ENCODE measurements at regions not wholly inside any gene's neighbourhood (a gene's known extent, or its start where the extent isn't known, plus 50 kb on each side); places are given as distances from the start of the nearest gene placed in this dataset.
A peak's percentile ranks its signal among the peaks of the same experiment; 100 is the strongest.
"Not testable (repeated sequence)": the region's sequence is repeated elsewhere in the genome, so short reads cannot be mapped to it uniquely, and the experiment has no call there.

GRCh38 chrX:39487969-39488330 lies 609.8 kb downstream of the BCOR start:
- Mint-ChIP-seq H3K27ac (no peak overlapping the region), H3K4me3 (peak overlapping the region in 1 of 4 donors; percentile 42), H3K9me3 (no peaks in the 10 kb centered on the region), H3K4me1 (peaks cover 3 to 35% (median 17%) of the 10 kb centered on the region in 4 donors), H3K27me3 (no peaks in the 10 kb centered on the region), H3K36me3 (peaks cover 4% of the 10 kb centered on the region)
- Histone ChIP-seq H3K4me3 (ENCODE audit: low read depth, low read length) (no peak overlapping the region), H3K4me1 (ENCODE audit: control insufficient read depth, insufficient read depth, low read length, poor library complexity, severe bottlenecking) (peaks cover 18% of the 10 kb centered on the region), H3K9me3 (ENCODE audit: control insufficient read depth in 2 of 2, low read length in 2 of 2) (no peaks in the 10 kb centered on the region), H3K36me3 (ENCODE audit: control insufficient read depth, insufficient read depth, low read length) (no peaks in the 10 kb centered on the region), H3K27ac (ENCODE audit: insufficient read depth, low read length, poor library complexity, severe bottlenecking) (no peak overlapping the region), H3K27me3 (ENCODE audit: control insufficient read depth, insufficient read depth, low read length) (no peaks in the 10 kb centered on the region)
- ATAC-seq (ENCODE audit: low read depth in 2 of 2) = no peak
- no peak for DNase-seq

- peak overlapping the region; percentile 67 for H3K4me3 ChIP-seq (ENCODE audit: low read depth, low read length)
- peak overlapping the region; percentile 56 for H3K27ac ChIP-seq (ENCODE audit: insufficient read depth, low read length, poor library complexity, severe bottlenecking)
- H3K4me1 ChIP-seq (ENCODE audit: control insufficient read depth, insufficient read depth, low read length, poor library complexity, severe bottlenecking) = peaks cover 18% of the 10 kb centered on the region
- no peaks in the 10 kb centered on the region for H3K36me3 ChIP-seq (ENCODE audit: control insufficient read depth, insufficient read depth, low read length)
- no peaks in the 10 kb centered on the region for H3K27me3 ChIP-seq (ENCODE audit: control insufficient read depth, insufficient read depth, low read length)
- H3K36me3 Mint-ChIP-seq = peaks cover 4% of the 10 kb centered on the region
- H3K9me3 ChIP-seq (ENCODE audit: control insufficient read depth in 2 of 2, low read length in 2 of 2) = no peaks in the 10 kb centered on the region
- H3K4me3 Mint-ChIP-seq = peak overlapping the region; percentile 52 to 76 (median 64)
- peaks cover 0 to 1% (median 0%) of the 10 kb centered on the region in 7 donors for H3K9me3 Mint-ChIP-seq
- H3K27me3 Mint-ChIP-seq = no peaks in the 10 kb centered on the region
- peak; percentile 77 to 88 for ATAC-seq (ENCODE audit: low read depth in 2 of 2)
- DNase-seq = peak; percentile 27 to 81 (median 55)
- H3K27ac Mint-ChIP-seq = peak overlapping the region; percentile 28 to 95 (median 76)
- peaks cover 6 to 38% (median 18%) of the 10 kb centered on the region in 4 donors for H3K4me1 Mint-ChIP-seq
These were observed 606.0 kb downstream of the BCOR start for GRCh38 chrX:39491548-39492297.

GRCh38 chrX:39492497-39493162 lies 605.1 kb downstream of the BCOR start:
- no peaks in the 10 kb centered on the region for H3K36me3 ChIP-seq (ENCODE audit: control insufficient read depth, insufficient read depth, low read length)
- Mint-ChIP-seq H3K27ac (peak overlapping the region; percentile 19 to 71 (median 25)), H3K36me3 (peaks cover 4% of the 10 kb centered on the region), H3K4me1 (peaks cover 6 to 32% (median 15%) of the 10 kb centered on the region in 4 donors), H3K9me3 (peaks cover 0 to 1% (median 0%) of the 10 kb centered on the region in 7 donors), H3K4me3 (peak overlapping the region in 3 of 4 donors; percentile 19 to 66 (median 27)), H3K27me3 (no peaks in the 10 kb centered on the region)
- no peaks in the 10 kb centered on the region for H3K9me3 ChIP-seq (ENCODE audit: control insufficient read depth in 2 of 2, low read length in 2 of 2)
- H3K4me1 ChIP-seq (ENCODE audit: control insufficient read depth, insufficient read depth, low read length, poor library complexity, severe bottlenecking) = peaks cover 14% of the 10 kb centered on the region
- no peaks in the 10 kb centered on the region for H3K27me3 ChIP-seq (ENCODE audit: control insufficient read depth, insufficient read depth, low read length)
- DNase-seq = no peak
- no peak overlapping the region for H3K4me3 ChIP-seq (ENCODE audit: low read depth, low read length)
- no peak for ATAC-seq (ENCODE audit: low read depth in 2 of 2)
- no peak overlapping the region for H3K27ac ChIP-seq (ENCODE audit: insufficient read depth, low read length, poor library complexity, severe bottlenecking)

- H3K4me3 ChIP-seq (ENCODE audit: low read depth, low read length) = no peak overlapping the region
- Mint-ChIP-seq H3K36me3 (peaks cover 4% of the 10 kb centered on the region), H3K27me3 (no peaks in the 10 kb centered on the region), H3K9me3 (peaks cover 0 to 1% (median 0%) of the 10 kb centered on the region in 7 donors), H3K4me1 (peaks cover 6 to 28% (median 15%) of the 10 kb centered on the region in 4 donors), H3K27ac (peak overlapping the region in 1 of 3 donors; percentile 19), H3K4me3 (peak overlapping the region in 2 of 4 donors; percentile 27 to 66)
- no peaks in the 10 kb centered on the region for H3K27me3 ChIP-seq (ENCODE audit: control insufficient read depth, insufficient read depth, low read length)
- no peak overlapping the region for H3K27ac ChIP-seq (ENCODE audit: insufficient read depth, low read length, poor library complexity, severe bottlenecking)
- H3K36me3 ChIP-seq (ENCODE audit: control insufficient read depth, insufficient read depth, low read length) = no peaks in the 10 kb centered on the region
- ATAC-seq (ENCODE audit: low read depth in 2 of 2) (no peak), DNase-seq (no peak)
- H3K4me1 ChIP-seq (ENCODE audit: control insufficient read depth, insufficient read depth, low read length, poor library complexity, severe bottlenecking) = peaks cover 14% of the 10 kb centered on the region
- no peaks in the 10 kb centered on the region for H3K9me3 ChIP-seq (ENCODE audit: control insufficient read depth in 2 of 2, low read length in 2 of 2)
These were observed 604.6 kb downstream of the BCOR start for GRCh38 chrX:39493168-39493567.

- not testable (repeated sequence) for H3K27me3 Mint-ChIP-seq; H3K9me3 ChIP-seq (ENCODE audit: control insufficient read depth in 2 of 2, low read length in 2 of 2); H3K9me3 Mint-ChIP-seq; H3K36me3 Mint-ChIP-seq; H3K4me3 Mint-ChIP-seq; H3K27ac ChIP-seq (ENCODE audit: insufficient read depth, low read length, poor library complexity, severe bottlenecking); H3K27ac Mint-ChIP-seq; H3K27me3 ChIP-seq (ENCODE audit: control insufficient read depth, insufficient read depth, low read length); H3K36me3 ChIP-seq (ENCODE audit: control insufficient read depth, insufficient read depth, low read length); ATAC-seq (ENCODE audit: low read depth in 2 of 2); DNase-seq; H3K4me3 ChIP-seq (ENCODE audit: low read depth, low read length); H3K4me1 ChIP-seq (ENCODE audit: control insufficient read depth, insufficient read depth, low read length, poor library complexity, severe bottlenecking)
- peaks cover 4 to 12% (median 6%) of the 10 kb centered on the region in 4 donors for H3K4me1 Mint-ChIP-seq
These were observed 600.6 kb downstream of the BCOR start for GRCh38 chrX:39497117-39497516.

GRCh38 chrX:39497702-39498265 lies 600.0 kb downstream of the BCOR start:
- no peak overlapping the region for H3K4me3 ChIP-seq (ENCODE audit: low read depth, low read length)
- H3K9me3 Mint-ChIP-seq = peaks cover 0 to 2% (median 0%) of the 10 kb centered on the region in 7 donors
- peaks cover 2 to 5% (median 4%) of the 10 kb centered on the region in 4 donors for H3K4me1 Mint-ChIP-seq
- H3K27me3 ChIP-seq (ENCODE audit: control insufficient read depth, insufficient read depth, low read length) = no peaks in the 10 kb centered on the region
- no peak overlapping the region for H3K27ac ChIP-seq (ENCODE audit: insufficient read depth, low read length, poor library complexity, severe bottlenecking)
- H3K27me3 Mint-ChIP-seq = no peaks in the 10 kb centered on the region
- DNase-seq (no peak), ATAC-seq (ENCODE audit: low read depth in 2 of 2) (no peak)
- no peak overlapping the region for H3K27ac Mint-ChIP-seq
- no peaks in the 10 kb centered on the region for H3K4me1 ChIP-seq (ENCODE audit: control insufficient read depth, insufficient read depth, low read length, poor library complexity, severe bottlenecking)
- no peaks in the 10 kb centered on the region for H3K36me3 Mint-ChIP-seq
- no peaks in the 10 kb centered on the region for H3K9me3 ChIP-seq (ENCODE audit: control insufficient read depth in 2 of 2, low read length in 2 of 2)
- H3K36me3 ChIP-seq (ENCODE audit: control insufficient read depth, insufficient read depth, low read length) = no peaks in the 10 kb centered on the region
- H3K4me3 Mint-ChIP-seq = no peak overlapping the region

GRCh38 chrX:39499996-39500395 lies 597.8 kb downstream of the BCOR start:
- H3K9me3 Mint-ChIP-seq = peaks cover 0 to 2% (median 0%) of the 10 kb centered on the region in 7 donors
- DNase-seq = no peak

More at GRCh38 chrX:39499996-39500395, 597.8 kb downstream of the BCOR start:
- Histone ChIP-seq H3K4me1 (ENCODE audit: control insufficient read depth, insufficient read depth, low read length, poor library complexity, severe bottlenecking) (no peaks in the 10 kb centered on the region), H3K27ac (ENCODE audit: insufficient read depth, low read length, poor library complexity, severe bottlenecking) (no peak overlapping the region), H3K27me3 (ENCODE audit: control insufficient read depth, insufficient read depth, low read length) (no peaks in the 10 kb centered on the region), H3K36me3 (ENCODE audit: control insufficient read depth, insufficient read depth, low read length) (no peaks in the 10 kb centered on the region), H3K4me3 (ENCODE audit: low read depth, low read length) (no peak overlapping the region), H3K9me3 (ENCODE audit: control insufficient read depth in 2 of 2, low read length in 2 of 2) (no peaks in the 10 kb centered on the region)
- H3K27me3 Mint-ChIP-seq = no peaks in the 10 kb centered on the region
- ATAC-seq (ENCODE audit: low read depth in 2 of 2) = no peak
- no peak overlapping the region for H3K4me3 Mint-ChIP-seq
- H3K36me3 Mint-ChIP-seq = no peaks in the 10 kb centered on the region
- H3K27ac Mint-ChIP-seq = no peak overlapping the region
- H3K4me1 Mint-ChIP-seq = peaks cover 0 to 2% (median 0%) of the 10 kb centered on the region in 4 donors

Data from CD4-positive, CD25-positive, alpha-beta regulatory T cell (primary cell).